ENCODE measurements at regions not wholly inside any gene's neighbourhood (a gene's known extent, or its start where the extent isn't known, plus 50 kb on each side); places are given as distances from the start of the nearest gene placed in this dataset.
"Not testable (repeated sequence)": the region's sequence is repeated elsewhere in the genome, so short reads cannot be mapped to it uniquely, and the experiment has no call there.

- no peak for DNase-seq
Observed at GRCh38 chr4:147104768-147105167, 159.1 kb upstream of the TTC29 start.

- DNase-seq, result no peak
Observed at GRCh38 chr4:147108409-147108808, 162.7 kb upstream of the TTC29 start.

GRCh38 chr4:147109800-147110199 lies 164.1 kb upstream of the TTC29 start:
- no peak for DNase-seq

GRCh38 chr4:147110473-147111367 lies 165.1 kb upstream of the TTC29 start:
- DNase-seq, result no peak

- DNase-seq, result not testable (repeated sequence)
Observed at GRCh38 chr4:147112196-147112595, 166.5 kb upstream of the TTC29 start.

- no peak for DNase-seq
Observed at GRCh38 chr4:147117431-147117830, 171.8 kb upstream of the TTC29 start.

GRCh38 chr4:147118528-147118927 lies 172.9 kb upstream of the TTC29 start:
- no peak for DNase-seq

- no peak for DNase-seq
Observed at GRCh38 chr4:147122685-147123084, 177.0 kb upstream of the TTC29 start.

GRCh38 chr4:147123146-147123545 lies 177.5 kb upstream of the TTC29 start:
- no peak for DNase-seq

- DNase-seq, result no peak
Observed at GRCh38 chr4:147128787-147129186, 183.1 kb upstream of the TTC29 start.

- DNase-seq, result no peak
Observed at GRCh38 chr4:147129687-147130086, 184.0 kb upstream of the TTC29 start.

GRCh38 chr4:147134536-147135210 lies 189.0 kb upstream of the TTC29 start:
- no peak for DNase-seq

GRCh38 chr4:147136310-147136709 lies 190.6 kb upstream of the TTC29 start:
- DNase-seq, result no peak

- no peak for DNase-seq
Observed at GRCh38 chr4:147136751-147137150, 191.1 kb upstream of the TTC29 start.

GRCh38 chr4:147137280-147137679 lies 191.6 kb upstream of the TTC29 start:
- no peak for DNase-seq

- DNase-seq, result no peak
Observed at GRCh38 chr4:147138171-147138570, 192.5 kb upstream of the TTC29 start.

GRCh38 chr4:147139455-147140198 lies 194.0 kb upstream of the TTC29 start:
- no peak for DNase-seq

GRCh38 chr4:147151763-147152162 lies 206.1 kb upstream of the TTC29 start:
- no peak for DNase-seq

- no peak for DNase-seq
Observed at GRCh38 chr4:147157860-147158701, 212.4 kb upstream of the TTC29 start.

GRCh38 chr4:147160908-147161513 lies 215.3 kb upstream of the TTC29 start:
- no peak for DNase-seq

GRCh38 chr4:147163311-147163710 lies 217.6 kb upstream of the TTC29 start:
- DNase-seq, result no peak

GRCh38 chr4:147168200-147168599 lies 222.5 kb upstream of the TTC29 start:
- not testable (repeated sequence) for DNase-seq

Data from activated T-cell treated with anti-CD3 and anti-CD28 coated beads, Interleukin-2, amount 50 U/mL, for 1 hour (primary cell).